Hippocampal formation (tissue), 2 donors: ENCODE measurements at regions not wholly inside any gene's neighbourhood (a gene's known extent, or its start where the extent isn't known, plus 50 kb on each side); places are given as distances from the start of the nearest gene placed in this dataset.
A peak's percentile ranks its signal among the peaks of the same experiment; 100 is the strongest.

Experiments used
- DNase-seq, 2 donors: peaks; one replicate each; lab custom pipeline; 2025; lab: John Stamatoyannopoulos, UW

DNA sequence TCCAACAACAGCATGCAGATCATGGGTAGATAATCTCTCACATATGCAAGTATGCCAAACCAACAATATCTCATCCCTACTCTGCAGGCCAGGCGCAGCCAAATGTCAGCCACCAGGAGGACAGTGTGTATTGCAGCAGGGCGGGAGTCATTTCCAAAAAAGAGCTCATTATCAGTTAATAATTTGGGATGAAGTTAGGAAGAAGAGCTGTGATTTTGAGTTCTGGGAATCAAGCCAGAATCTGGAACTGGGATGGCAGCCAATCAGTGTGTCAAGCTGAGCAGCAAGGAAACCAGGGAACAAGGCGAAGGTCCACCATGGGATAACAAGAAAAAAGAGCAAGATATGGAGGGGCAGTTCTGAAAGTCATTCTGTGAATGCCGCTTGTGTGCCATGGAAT lies 88.2 kb upstream of the CAMK2D start:
- peak in 1 of 2 donors; percentile 5 for DNase-seq

DNA sequence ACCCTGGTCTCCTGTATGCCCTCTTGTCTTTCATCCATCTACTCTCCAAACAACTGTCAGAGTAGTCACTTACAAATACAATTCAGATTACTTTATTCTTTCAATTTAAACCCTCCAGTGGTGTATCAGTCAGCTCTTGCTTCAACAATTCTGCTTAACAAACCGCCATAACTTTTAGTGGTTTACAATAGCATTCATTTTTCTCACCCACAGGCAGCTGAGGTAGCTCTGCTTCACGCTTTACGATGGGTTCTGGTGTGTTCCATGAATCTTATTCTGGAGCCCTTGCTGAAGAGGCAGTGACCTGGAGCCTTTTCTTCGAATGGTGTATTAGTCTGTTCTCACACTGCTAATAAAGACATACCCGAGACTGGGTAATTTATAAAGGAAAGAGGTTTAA lies 86.2 kb upstream of the CAMK2D start:
- no peak for DNase-seq

- DNase-seq: no peak
Measured at GRCh38 chr4:113846433-113846832, 84.9 kb upstream of the CAMK2D start.

- no peak for DNase-seq
Measured at GRCh38 chr4:113845138-113845537, 83.6 kb upstream of the CAMK2D start.

GRCh38 chr4:113844369-113844768 lies 82.8 kb upstream of the CAMK2D start:
- no peak for DNase-seq

GRCh38 chr4:113840861-113841260 lies 79.3 kb upstream of the CAMK2D start:
- no peak for DNase-seq

DNA sequence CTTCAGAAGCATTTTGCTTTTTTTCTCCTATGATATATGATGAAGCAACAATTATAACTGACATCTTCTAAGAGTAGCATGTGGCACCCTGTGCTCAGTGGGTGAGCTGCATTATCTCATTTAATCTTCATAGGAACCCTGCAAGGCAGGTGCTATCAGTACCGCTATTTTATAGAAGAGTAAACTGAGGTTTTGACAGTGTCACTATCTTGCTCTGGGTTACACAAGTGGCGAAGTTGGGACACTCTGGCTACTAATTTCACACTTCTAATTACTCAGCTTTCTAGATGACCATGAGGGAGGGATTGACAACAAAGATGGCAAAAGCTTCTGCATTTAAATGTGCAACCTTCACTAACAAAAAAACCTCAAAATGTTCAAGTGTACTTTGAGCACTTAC lies 76.9 kb upstream of the CAMK2D start:
- DNase-seq: no peak

DNA sequence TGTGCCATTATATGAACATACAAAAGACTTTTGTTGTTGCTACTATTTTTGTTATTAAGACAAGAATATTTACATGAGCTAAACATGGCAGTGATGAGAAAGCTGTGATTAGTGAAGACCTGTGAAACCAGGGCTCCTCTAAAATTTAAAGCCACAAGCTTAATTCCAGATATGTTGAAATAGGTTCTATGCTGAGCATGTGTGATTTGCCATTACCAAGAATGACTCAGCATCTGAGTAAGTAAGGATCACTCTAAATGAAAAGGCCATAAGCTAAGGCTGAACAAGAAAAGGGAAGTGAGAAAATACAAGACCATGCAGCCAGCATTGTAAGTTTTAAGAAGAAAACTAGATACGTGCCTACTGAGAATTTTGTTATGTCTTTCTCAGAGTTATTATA lies 75.9 kb upstream of the CAMK2D start:
- DNase-seq: peak in 1 of 2 donors; percentile 19

DNA sequence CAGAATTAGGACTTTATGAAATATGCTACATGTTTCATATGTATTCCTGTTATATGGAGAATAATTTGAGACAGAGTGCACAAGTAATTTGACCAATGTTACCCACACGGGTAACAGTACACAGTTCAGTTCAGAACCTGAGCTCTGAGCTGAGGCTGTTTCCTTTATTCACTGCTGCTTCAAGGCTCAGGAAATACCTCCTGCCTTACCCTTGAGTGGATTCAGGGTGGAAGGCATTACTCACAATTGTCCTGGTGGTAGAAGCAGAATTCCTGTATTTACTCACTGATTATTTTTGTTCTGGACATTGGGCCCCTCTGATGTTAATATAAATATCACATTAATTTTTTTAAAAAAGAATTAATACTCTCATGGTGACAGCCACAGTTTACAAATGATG lies 73.5 kb upstream of the CAMK2D start:
- no peak for DNase-seq

- DNase-seq: no peak
Measured at GRCh38 chr4:113834298-113834697, 72.8 kb upstream of the CAMK2D start.

- DNase-seq: no peak
Measured at GRCh38 chr4:113832803-113833202, 71.3 kb upstream of the CAMK2D start.

GRCh38 chr4:113831457-113831856 lies 69.9 kb upstream of the CAMK2D start:
- no peak for DNase-seq

- DNase-seq: no peak
Measured at GRCh38 chr4:113828702-113829101, 67.2 kb upstream of the CAMK2D start.

DNA sequence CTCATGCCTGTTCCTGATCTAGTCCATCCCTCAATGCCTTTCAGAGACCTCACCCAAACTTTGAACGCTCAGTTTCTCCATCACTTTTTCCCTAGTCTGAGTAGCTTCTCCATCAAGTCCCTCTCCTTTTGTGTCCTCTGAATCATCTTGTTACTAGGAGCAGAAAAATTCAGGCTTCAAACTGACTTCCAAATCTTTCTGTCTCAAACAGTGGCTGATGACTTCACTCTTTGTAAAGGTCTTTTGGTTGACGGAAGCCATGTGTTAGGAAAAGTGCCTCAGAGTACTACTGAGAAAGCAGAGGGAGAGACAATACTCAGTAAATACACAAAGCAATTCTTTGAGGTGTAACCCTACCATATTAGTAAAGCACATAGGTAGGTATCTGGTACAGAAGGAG lies 65.7 kb upstream of the CAMK2D start:
- DNase-seq: no peak

DNA sequence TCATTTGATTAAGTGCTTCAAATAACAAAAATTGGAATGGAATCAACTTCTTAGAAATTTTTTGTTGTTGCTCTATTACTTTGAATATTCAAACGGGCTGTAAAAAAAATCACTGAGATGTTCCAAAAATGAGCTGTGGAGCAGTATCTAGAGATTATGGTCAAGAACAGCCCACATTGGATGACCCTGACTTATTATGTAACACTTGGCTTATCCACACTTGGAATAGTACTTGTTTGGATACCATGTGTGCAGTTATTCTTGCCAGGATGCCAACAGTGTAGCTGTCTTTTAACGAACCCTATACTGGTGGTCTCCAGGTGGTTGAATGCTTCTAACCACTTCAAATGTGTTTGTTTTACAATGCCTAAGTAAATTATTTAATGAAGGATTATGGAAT lies 64.9 kb upstream of the CAMK2D start:
- DNase-seq: no peak

DNA sequence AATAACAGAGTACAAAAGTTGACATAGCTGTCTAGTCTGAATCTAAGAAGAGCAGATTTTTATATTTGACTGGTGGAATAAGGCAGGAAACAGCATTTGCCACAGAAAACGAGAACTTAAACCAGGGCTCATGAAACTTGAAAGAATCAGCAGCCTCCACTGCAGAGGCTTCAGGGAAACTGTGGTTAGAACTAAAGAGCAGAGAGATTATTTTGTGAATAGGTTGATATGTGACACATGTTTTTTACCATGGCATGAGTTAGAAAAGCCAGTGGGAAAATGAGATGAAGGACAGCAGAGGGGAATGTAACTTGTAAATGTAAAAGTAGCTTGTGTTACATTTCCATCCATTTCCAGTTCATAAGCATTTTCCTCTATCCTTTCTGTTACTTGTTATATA lies 63.7 kb upstream of the CAMK2D start:
- no peak for DNase-seq

DNA sequence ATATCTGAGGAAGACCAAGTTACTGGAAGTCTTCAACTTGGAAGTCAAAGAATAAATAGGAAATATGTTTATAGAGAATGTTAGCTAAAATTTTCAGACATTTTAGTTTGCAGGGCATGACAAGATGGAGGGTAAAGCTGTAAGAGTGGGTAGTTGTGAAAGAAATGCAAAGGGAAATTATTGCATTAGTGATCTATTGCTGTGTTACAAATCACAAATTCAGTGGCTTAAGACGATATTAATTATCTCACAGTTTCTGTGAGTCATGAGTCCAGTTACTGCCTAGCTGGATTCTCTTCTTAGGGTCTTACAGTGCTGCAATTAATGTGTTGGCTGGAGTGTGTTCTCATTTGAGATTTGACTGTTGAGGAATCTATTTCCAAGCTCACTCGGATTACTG lies 62.9 kb upstream of the CAMK2D start:
- no peak for DNase-seq

DNA sequence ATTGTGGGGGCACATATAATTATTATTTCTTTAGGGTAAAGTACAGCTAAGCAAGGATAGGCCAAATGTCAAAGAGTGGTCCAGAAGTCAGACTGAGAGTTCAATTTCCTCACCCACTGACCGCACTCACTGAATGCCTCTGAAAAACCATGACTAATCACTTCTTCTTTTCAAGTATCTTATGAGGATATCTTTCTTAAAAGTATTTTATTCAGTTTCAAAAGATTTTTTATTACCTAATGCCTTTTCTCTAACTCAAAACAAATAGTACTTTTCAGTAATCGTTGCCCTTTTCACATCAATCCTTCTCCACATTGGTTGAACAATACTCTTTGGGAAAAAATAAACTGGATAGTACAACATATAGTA lies 61.7 kb upstream of the CAMK2D start:
- no peak for DNase-seq

- no peak for DNase-seq
Measured at GRCh38 chr4:113822555-113823290, 61.2 kb upstream of the CAMK2D start.

GRCh38 chr4:113821856-113822255 lies 60.3 kb upstream of the CAMK2D start:
- no peak for DNase-seq

DNA sequence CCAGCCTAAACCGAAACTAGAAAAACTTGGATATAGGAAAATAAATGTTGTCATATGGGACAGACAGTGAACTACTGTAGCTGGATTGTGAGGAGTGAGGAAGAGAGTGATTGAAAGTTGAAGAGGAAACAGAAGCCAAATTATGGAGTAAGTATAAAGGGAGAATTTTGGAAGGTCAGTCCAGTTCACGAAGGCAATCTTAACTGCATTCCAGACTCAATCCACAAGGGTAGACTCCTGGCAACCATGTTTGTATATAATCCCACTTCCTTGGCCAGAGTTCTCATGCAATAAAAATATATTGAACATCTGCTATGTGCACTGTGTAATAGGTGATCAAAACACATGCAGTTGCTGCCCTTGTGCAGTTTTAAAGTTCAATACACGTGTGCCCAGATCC lies 58.6 kb upstream of the CAMK2D start:
- DNase-seq: no peak

DNA sequence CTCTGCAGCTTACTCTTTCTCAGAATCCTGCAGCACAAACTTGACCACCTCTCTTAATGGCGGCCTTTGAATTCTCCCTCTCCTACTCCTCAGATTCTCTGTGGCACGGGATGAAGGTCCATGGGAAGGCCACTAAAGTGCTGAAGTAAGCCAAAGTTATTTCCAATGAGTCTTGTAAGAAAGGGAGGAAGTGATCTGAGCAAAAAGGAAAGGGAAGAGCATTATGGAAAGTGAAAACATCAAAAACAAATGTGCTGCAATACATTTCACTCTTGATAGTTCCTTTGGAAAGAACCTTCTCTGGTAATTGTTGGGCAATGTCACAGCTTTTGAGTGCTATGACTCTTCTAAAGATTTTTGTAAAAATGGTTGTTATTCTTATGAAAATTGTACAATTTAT lies 54.3 kb upstream of the CAMK2D start:
- no peak for DNase-seq

DNA sequence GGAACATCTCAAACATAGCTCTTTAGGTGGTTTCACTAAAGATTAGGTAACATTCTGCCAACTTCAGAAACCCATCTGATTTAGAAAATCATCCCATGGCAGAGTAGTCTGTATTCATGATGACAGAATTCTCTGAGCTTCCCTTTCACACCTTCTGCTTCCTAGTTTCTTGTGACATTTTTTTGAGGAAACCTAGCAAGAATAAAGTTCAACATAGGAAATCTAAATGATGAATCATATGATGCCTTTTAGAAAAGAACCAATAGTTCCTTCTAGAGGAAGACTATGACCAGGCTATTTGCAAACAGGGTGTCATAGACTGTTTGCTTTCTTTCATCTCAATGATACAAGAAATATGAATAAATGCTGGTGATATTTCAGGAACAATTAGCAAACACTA lies 49.8 kb upstream of the CAMK2D start:
- DNase-seq: no peak
